OCI-LY1 (cell line): ENCODE measurements at regions not wholly inside any gene's neighbourhood (a gene's known extent, or its start where the extent isn't known, plus 50 kb on each side); places are given as distances from the start of the nearest gene placed in this dataset.

ENCODE experiments used
- H2AFZ ChIP-seq: fragments of 200-600 bp; sonication (generic), shearing (Covaris generic); 2 replicates; pipeline ENCODE4 v1.6.0; 2014; ENCODE audit warnings: antibody characterized with exemption, mild to moderate bottlenecking, low read length
- H3F3A ChIP-seq: fragments of 200-600 bp; sonication (generic), shearing (Covaris generic); 2 replicates; pipeline ENCODE4 v1.6.0; 2014; ENCODE audit warnings: mild to moderate bottlenecking, antibody characterized with exemption, low read length, moderate library complexity; ENCODE audit not compliant: insufficient read depth
- H3K27ac ChIP-seq: fragments of 200-600 bp; sonication (generic); 2 replicates; pipeline ENCODE4 v1.5.1; 2014; ENCODE audit warnings: low read length, mixed run types, mild to moderate bottlenecking, low read depth; ENCODE audit not compliant: poor library complexity, severe bottlenecking
- H3K27me3 ChIP-seq: fragments of 200-600 bp; sonication (generic); 2 replicates; pipeline ENCODE4 v1.6.0; 2014; ENCODE audit warnings: antibody characterized with exemption, mild to moderate bottlenecking, low read length, moderate library complexity; ENCODE audit not compliant: insufficient read depth
- H3K36me3 ChIP-seq: fragments of 200-600 bp; sonication (generic); 2 replicates; pipeline ENCODE4 v1.6.1; 2014; ENCODE audit warnings: mild to moderate bottlenecking, antibody characterized with exemption, low read length, moderate library complexity, mixed read lengths; ENCODE audit not compliant: insufficient read depth
- H3K4me1 ChIP-seq: fragments of 200-600 bp; sonication (generic); 2 replicates; pipeline ENCODE4 v1.5.1; 2014; ENCODE audit warnings: mild to moderate bottlenecking, low read length, moderate library complexity; ENCODE audit not compliant: insufficient read depth, severe bottlenecking
- H3K4me2 ChIP-seq: fragments of 200-600 bp; sonication (generic), shearing (Covaris generic); 2 replicates; pipeline ENCODE4 v1.6.1; 2014; ENCODE audit warnings: low read length
- H3K4me3 ChIP-seq: fragments of 200-600 bp; sonication (generic); 2 replicates; pipeline ENCODE4 v1.5.1; 2014; ENCODE audit warnings: low read length, low read depth, mild to moderate bottlenecking, mixed read lengths; ENCODE audit not compliant: poor library complexity, severe bottlenecking
- H3K79me2 ChIP-seq: fragments of 200-600 bp; shearing (Covaris generic); 2 replicates; pipeline ENCODE4 v1.6.1; 2016; ENCODE audit warnings: mixed run types, low read length, mixed read lengths; ENCODE audit not compliant: insufficient read depth
- H3K9ac ChIP-seq: fragments of 200-600 bp; sonication (generic), shearing (Covaris generic); 2 replicates; pipeline ENCODE4 v1.6.1; 2014; ENCODE audit warnings: mild to moderate bottlenecking, low read length, mixed read lengths
- H3K9me2 ChIP-seq: fragments of 200-600 bp; sonication (generic), shearing (Covaris generic); 2 replicates; pipeline ENCODE4 v1.6.1; 2014; ENCODE audit warnings: low read depth, mild to moderate bottlenecking, low read length, mixed read lengths
- H3K9me3 ChIP-seq: fragments of 200-600 bp; shearing (Covaris generic); 2 replicates; pipeline ENCODE4 v1.6.1; 2014; ENCODE audit warnings: low read length, mixed read lengths
- H4K20me1 ChIP-seq: fragments of 200-600 bp; sonication (generic), shearing (Covaris generic); 2 replicates; pipeline ENCODE4 v1.6.0; 2016; ENCODE audit warnings: mild to moderate bottlenecking, low read length; ENCODE audit not compliant: insufficient read depth
- CTCF ChIP-seq: fragments of 200-600 bp; sonication (generic), shearing (Covaris generic); IDR thresholded peaks from 2 replicates; pipeline ENCODE4 v1.5.1; 2017; ENCODE audit warnings: mild to moderate bottlenecking, antibody characterized with exemption, low read length, moderate library complexity, mixed read lengths
- EZH2 ChIP-seq: fragments of 200-600 bp; sonication (generic), shearing (Covaris generic); IDR thresholded peaks from 2 replicates; pipeline ENCODE4 v1.8.0; 2017; ENCODE audit warnings: borderline replicate concordance, mixed run types, mild to moderate bottlenecking, antibody characterized with exemption, low read length, moderate library complexity, mixed read lengths

- no peaks in the 10 kb centered on the region for H4K20me1 ChIP-seq
- no peaks in the 10 kb centered on the region for H3K36me3 ChIP-seq
- H3F3A ChIP-seq, result no peaks in the 10 kb centered on the region
- no peak for TF ChIP-seq EZH2
- TF ChIP-seq CTCF, result no peak
- no peak overlapping the region for H3K9ac ChIP-seq
- H3K79me2 ChIP-seq, result no peaks in the 10 kb centered on the region
- no peak overlapping the region for H3K4me3 ChIP-seq
- H3K27me3 ChIP-seq, result 0 out of 2 replicates have a peak, but pooled peaks cover 4% of the 10 kb centered on the region
- H2AFZ ChIP-seq, result no peak overlapping the region
- no peaks in the 10 kb centered on the region for H3K9me3 ChIP-seq
- no peak overlapping the region for H3K4me2 ChIP-seq
- no peaks in the 10 kb centered on the region for H3K9me2 ChIP-seq
- H3K4me1 ChIP-seq, result no peaks in the 10 kb centered on the region
- no peak overlapping the region for H3K27ac ChIP-seq
Measured at GRCh38 chr3:6168256-6168655, 692.7 kb upstream of the GRM7 start.

- H3K9me2 ChIP-seq, result no peaks in the 10 kb centered on the region
- no peaks in the 10 kb centered on the region for H3F3A ChIP-seq
- no peak overlapping the region for H3K4me2 ChIP-seq
- H3K9ac ChIP-seq, result no peak overlapping the region
- H3K4me3 ChIP-seq, result no peak overlapping the region
- TF ChIP-seq CTCF, result no peak
- no peak for TF ChIP-seq EZH2
- no peaks in the 10 kb centered on the region for H3K27me3 ChIP-seq
- H3K36me3 ChIP-seq, result no peaks in the 10 kb centered on the region
- no peak overlapping the region for H2AFZ ChIP-seq
- H3K9me3 ChIP-seq, result no peaks in the 10 kb centered on the region
- no peaks in the 10 kb centered on the region for H4K20me1 ChIP-seq
- no peaks in the 10 kb centered on the region for H3K79me2 ChIP-seq
- H3K4me1 ChIP-seq, result no peaks in the 10 kb centered on the region
- no peak overlapping the region for H3K27ac ChIP-seq
Measured at GRCh38 chr3:6172871-6173642, 687.9 kb upstream of the GRM7 start.

GRCh38 chr3:6177417-6177816, 683.5 kb upstream of the GRM7 start:
- no peak overlapping the region for H3K27ac ChIP-seq
- H3K9me2 ChIP-seq, result no peaks in the 10 kb centered on the region
- H3K9me3 ChIP-seq, result no peaks in the 10 kb centered on the region
- no peaks in the 10 kb centered on the region for H3K4me1 ChIP-seq
- H3K4me3 ChIP-seq, result no peak overlapping the region
- H3K4me2 ChIP-seq, result no peak overlapping the region
- TF ChIP-seq EZH2 (no peak), CTCF (no peak)
- H3K36me3 ChIP-seq, result no peaks in the 10 kb centered on the region
- no peaks in the 10 kb centered on the region for H3K79me2 ChIP-seq
- H4K20me1 ChIP-seq, result no peaks in the 10 kb centered on the region
- H3K27me3 ChIP-seq, result no peaks in the 10 kb centered on the region
- H3K9ac ChIP-seq, result no peak overlapping the region
- no peaks in the 10 kb centered on the region for H3F3A ChIP-seq
- no peak overlapping the region for H2AFZ ChIP-seq
